Psoas muscle (tissue), 7 donors: ENCODE measurements at regions not wholly inside any gene's neighbourhood (a gene's known extent, or its start where the extent isn't known, plus 50 kb on each side); places are given as distances from the start of the nearest gene placed in this dataset.

Experiments used
- ATAC-seq, 4 donors: fragments of 200-7000 bp; cut with Tn5 transposase; one replicate each; pipeline ENCODE4 v1.9.1; 2020; ENCODE audit warnings: moderate library complexity in 3 of 4, mild to moderate bottlenecking in 2 of 4
- DNase-seq, 2 donors: peaks; one replicate each; pipeline ENCODE4 v3.0.0-alpha.2; 2020
- H3K27ac ChIP-seq: fragments of 200-600 bp; one replicate; pipeline ENCODE4 v1.8.0; 2022
- H3K27me3 ChIP-seq, 3 donors: fragments of 200-600 bp in 1 of 3; one replicate each; pipeline versions ENCODE4 v1.6.1 to v1.8.0; 2013 to 2022; ENCODE audit warnings: low read length in 2 of 3, mild to moderate bottlenecking in 2 of 3, moderate library complexity in 1 of 3; ENCODE audit not compliant: insufficient read depth in 3 of 3
- H3K36me3 ChIP-seq, 2 donors: fragments of 200-600 bp in 1 of 2; one replicate each; pipeline versions ENCODE4 v1.6.1 to v1.8.0; 2013 to 2022; ENCODE audit warnings: low read depth in 1 of 2, mild to moderate bottlenecking in 1 of 2, moderate library complexity in 1 of 2; ENCODE audit not compliant: insufficient read depth in 1 of 2
- H3K4me1 ChIP-seq: fragments of 200-600 bp; one replicate; pipeline ENCODE4 v1.8.0; 2022
- H3K4me3 ChIP-seq: fragments of 200-600 bp; one replicate; pipeline ENCODE4 v1.8.0; 2022; ENCODE audit warnings: mild to moderate bottlenecking
- H3K9me3 ChIP-seq: fragments of 200-600 bp; one replicate; pipeline ENCODE4 v1.8.0; 2022
- WGBS, 3 donors: extraction: QIAGEN DNeasy Blood & Tissue Kit; methylation state at CpG; one replicate each; pipeline versions ENCODE4 v1.1.6 to v1.1.7; 2013; 5-methylcytosine and 5-hydroxymethylcytosine counted together
- intact Hi-C, 2 donors: fragments of 100-400 bp; cut with DNase I; formaldehyde crosslinking; loops; one replicate each; pipeline versions ENCODE4 v1.11.0 to v1.14.2; 2022
- TF ChIP-seq, protein P1 (sequence below): fragments of 200-600 bp; IDR thresholded peaks from one replicate; pipeline ENCODE4 v1.8.0; 2022; ENCODE audit warnings: antibody characterized with exemption
- donor health status: healthy with polysubstance abuse.
- donor health status: DM: no; HTN: no; CAD: no; lungs with moderate emphysema.
- donor health status: Bipolar disorder and iron deficiency.
- donor health status: healthy.
- donor health status: DM: yes; HTN: yes; CAD: no.
- donor health status: DM: no; HTN: no; CAD: no.
- donor health status: DM: yes; HTN: yes; CAD: no.

DNA sequence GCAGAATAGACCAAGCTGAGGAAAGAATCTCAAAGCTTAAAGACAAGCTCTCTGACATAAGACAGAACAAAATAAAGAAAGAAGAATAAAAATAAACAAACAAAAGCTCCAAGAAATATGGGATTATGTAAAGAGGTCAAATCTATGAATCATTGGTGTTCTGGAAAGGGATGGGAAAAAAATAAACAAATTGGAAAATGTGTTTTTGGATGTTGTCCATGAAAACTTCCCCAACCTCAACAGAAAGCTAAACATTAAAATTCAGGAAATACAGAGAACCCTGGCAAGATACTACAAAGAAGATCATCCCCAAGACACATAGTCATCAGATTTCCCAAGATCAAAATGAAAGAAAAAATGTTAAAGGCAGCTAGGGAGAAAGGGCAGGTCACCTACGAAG lies 662.0 kb upstream of the CDH18 start:
- H3K9me3 ChIP-seq = no peaks in the 10 kb centered on the region
- ATAC-seq = no peak
- no peak overlapping the region for H3K27ac ChIP-seq

GRCh38 chr5:20648981-20649380 lies 661.0 kb upstream of the CDH18 start:
- DNase-seq = no peak
- Histone ChIP-seq H3K4me3 (no peak overlapping the region), H3K36me3 (no peaks in the 10 kb centered on the region), H3K27me3 (no peaks in the 10 kb centered on the region), H3K4me1 (no peaks in the 10 kb centered on the region), H3K9me3 (no peaks in the 10 kb centered on the region), H3K27ac (no peak overlapping the region)
- TF ChIP-seq, protein P1, sequence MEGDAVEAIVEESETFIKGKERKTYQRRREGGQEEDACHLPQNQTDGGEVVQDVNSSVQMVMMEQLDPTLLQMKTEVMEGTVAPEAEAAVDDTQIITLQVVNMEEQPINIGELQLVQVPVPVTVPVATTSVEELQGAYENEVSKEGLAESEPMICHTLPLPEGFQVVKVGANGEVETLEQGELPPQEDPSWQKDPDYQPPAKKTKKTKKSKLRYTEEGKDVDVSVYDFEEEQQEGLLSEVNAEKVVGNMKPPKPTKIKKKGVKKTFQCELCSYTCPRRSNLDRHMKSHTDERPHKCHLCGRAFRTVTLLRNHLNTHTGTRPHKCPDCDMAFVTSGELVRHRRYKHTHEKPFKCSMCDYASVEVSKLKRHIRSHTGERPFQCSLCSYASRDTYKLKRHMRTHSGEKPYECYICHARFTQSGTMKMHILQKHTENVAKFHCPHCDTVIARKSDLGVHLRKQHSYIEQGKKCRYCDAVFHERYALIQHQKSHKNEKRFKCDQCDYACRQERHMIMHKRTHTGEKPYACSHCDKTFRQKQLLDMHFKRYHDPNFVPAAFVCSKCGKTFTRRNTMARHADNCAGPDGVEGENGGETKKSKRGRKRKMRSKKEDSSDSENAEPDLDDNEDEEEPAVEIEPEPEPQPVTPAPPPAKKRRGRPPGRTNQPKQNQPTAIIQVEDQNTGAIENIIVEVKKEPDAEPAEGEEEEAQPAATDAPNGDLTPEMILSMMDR = no peak
- intact Hi-C loops = no loop called here
- no peak for ATAC-seq

More for the DNA sequence above, 662.0 kb upstream of the CDH18 start:
- intact Hi-C loops = no loop called here
- DNase-seq = no peak
- no peaks in the 10 kb centered on the region for H3K27me3 ChIP-seq
- H3K36me3 ChIP-seq = no peaks in the 10 kb centered on the region
- no peak overlapping the region for H3K4me3 ChIP-seq
- TF ChIP-seq, protein P1 = no peak
- no peaks in the 10 kb centered on the region for H3K4me1 ChIP-seq
- WGBS, 3 donors = 44 to 76% (median 65%) methylated on average over 1 of the region's 1 CpG

DNA sequence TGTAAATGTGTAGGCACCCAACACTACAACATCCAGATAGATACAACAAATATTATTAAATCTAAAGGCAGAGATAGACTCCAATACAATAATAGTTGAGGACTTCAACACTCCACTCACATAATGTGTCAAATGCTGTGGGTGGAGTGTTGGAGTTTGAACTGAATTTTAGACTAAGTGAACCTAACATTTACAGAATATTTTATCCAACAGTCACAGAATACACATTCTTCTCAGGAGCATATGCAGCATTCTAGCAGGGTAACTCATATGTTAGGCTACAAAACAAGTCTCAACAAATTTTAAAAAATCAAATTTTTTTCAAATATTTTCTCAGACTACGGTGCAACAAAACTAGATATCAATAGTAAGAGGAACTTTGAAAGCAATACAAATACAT lies 648.7 kb upstream of the CDH18 start:
- intact Hi-C loops = no loop called here
- no peaks in the 10 kb centered on the region for H3K4me1 ChIP-seq
- 0 to 88% (median 48%) methylated on average over 1 of the region's 1 CpG for WGBS, 3 donors
- H3K36me3 ChIP-seq = no peaks in the 10 kb centered on the region
- no peaks in the 10 kb centered on the region for H3K9me3 ChIP-seq
- no peak overlapping the region for H3K27ac ChIP-seq
- ATAC-seq = no peak
- no peak for DNase-seq
- TF ChIP-seq, protein P1 = no peak
- no peaks in the 10 kb centered on the region for H3K27me3 ChIP-seq
- no peak overlapping the region for H3K4me3 ChIP-seq

DNA sequence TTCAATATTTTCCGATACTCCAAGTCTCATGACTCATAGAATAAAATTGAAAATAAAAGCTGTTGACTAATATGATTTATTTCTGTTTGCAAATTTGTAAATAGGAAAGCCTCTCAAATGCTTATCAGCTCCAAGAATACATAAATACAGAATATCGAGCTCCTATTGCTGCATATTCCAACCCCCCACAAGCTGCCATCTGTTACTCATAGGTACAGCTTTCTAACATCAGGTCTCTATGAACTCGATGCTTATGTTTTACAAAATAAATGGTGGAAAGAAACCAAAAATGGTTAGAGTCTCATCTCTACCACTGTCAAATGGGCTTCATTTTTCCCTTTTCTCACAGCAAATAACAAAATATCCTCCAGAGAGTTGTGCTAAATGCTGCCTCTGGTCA lies 631.6 kb upstream of the CDH18 start:
- Histone ChIP-seq H3K9me3 (no peaks in the 10 kb centered on the region), H3K4me3 (no peak overlapping the region), H3K27ac (no peak overlapping the region), H3K36me3 (no peaks in the 10 kb centered on the region), H3K4me1 (no peaks in the 10 kb centered on the region), H3K27me3 (no peaks in the 10 kb centered on the region)
- intact Hi-C loops = no loop called here
- DNase-seq = no peak
- 67 to 76% (median 70%) methylated on average over 3 of the region's 3 CpGs for WGBS, 3 donors
- ATAC-seq = no peak
- TF ChIP-seq, protein P1 = no peak

DNA sequence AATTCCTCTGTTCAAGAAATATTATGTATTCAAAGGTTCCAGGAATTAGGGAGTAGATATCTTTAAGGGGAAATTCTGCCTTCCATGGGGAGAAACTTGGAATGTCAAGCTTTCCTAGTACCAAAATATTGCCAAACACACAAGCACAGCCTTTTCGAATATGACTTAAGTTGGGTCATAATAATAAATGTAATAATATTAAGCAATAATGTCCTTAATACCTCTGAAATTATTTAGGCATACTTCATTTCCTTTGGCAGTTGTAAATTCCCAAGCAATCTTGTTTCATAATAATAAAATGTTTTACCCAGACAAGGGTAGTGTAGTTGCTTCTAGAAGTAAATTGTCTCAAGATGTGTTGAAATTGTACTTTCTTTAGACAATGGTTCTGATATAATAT lies 630.3 kb upstream of the CDH18 start:
- DNase-seq (no peak), ATAC-seq (peak in 1 of 4 donors; percentile 45)
- no peak overlapping the region for H3K4me3 ChIP-seq
- H3K9me3 ChIP-seq = no peaks in the 10 kb centered on the region
- no peaks in the 10 kb centered on the region for H3K27me3 ChIP-seq
- intact Hi-C loops = no loop called here
- H3K4me1 ChIP-seq = no peaks in the 10 kb centered on the region
- H3K27ac ChIP-seq = no peak overlapping the region
- TF ChIP-seq, protein P1 = no peak
- WGBS, 3 donors = 35 to 49% (median 41%) methylated on average over 1 of the region's 1 CpG
- no peaks in the 10 kb centered on the region for H3K36me3 ChIP-seq
